ENCODE measurements at regions not wholly inside any gene's neighbourhood (a gene's known extent, or its start where the extent isn't known, plus 50 kb on each side); places are given as distances from the start of the nearest gene placed in this dataset.
A peak's percentile ranks its signal among the peaks of the same experiment; 100 is the strongest.

- peak; percentile 82 to 93 (median 88) for TF ChIP-seq CTCF (IDR thresholded peaks at IDR 0.05)
- TF ChIP-seq POLR2AphosphoS5 (IDR thresholded peaks at IDR 0.05) = no peak
- TF ChIP-seq POLR2A (IDR thresholded peaks at IDR 0.05) = no peak
- TF ChIP-seq EP300 (IDR thresholded peaks at IDR 0.05) = no peak
Observed at GRCh38 chr15:98311566-98312188, 336.7 kb upstream of the IGF1R start.

Measured in gastroesophageal sphincter (tissue), 3 donors.